DOHH2 (cell line): ENCODE measurements at regions not wholly inside any gene's neighbourhood (a gene's known extent, or its start where the extent isn't known, plus 50 kb on each side); places are given as distances from the start of the nearest gene placed in this dataset.

Experiments used
- CTCF ChIP-seq: fragments of 200-600 bp; sonication (generic); IDR thresholded peaks from one replicate; pipeline ENCODE4 v1.5.1; 2014; ENCODE audit warnings: antibody characterized with exemption, mild to moderate bottlenecking, low read depth, low read length; ENCODE audit not compliant: poor library complexity, severe bottlenecking
- EZH2phosphoT487 ChIP-seq: fragments of 200-600 bp; sonication (generic); IDR thresholded peaks from 2 replicates; pipeline ENCODE4 v1.6.1; 2017; ENCODE audit warnings: borderline replicate concordance, mild to moderate bottlenecking, antibody characterized with exemption, low read length, moderate library complexity, mixed read lengths

- no peak for TF ChIP-seq CTCF
- TF ChIP-seq EZH2phosphoT487, result no peak
Observed at GRCh38 chr1:208741296-208741695, 497.1 kb upstream of the PLXNA2 start.
